Ascending aorta (tissue), 2 donors: ENCODE measurements at regions not wholly inside any gene's neighbourhood (a gene's known extent, or its start where the extent isn't known, plus 50 kb on each side); places are given as distances from the start of the nearest gene placed in this dataset.

ENCODE experiments used
- DNase-seq, 2 donors: peaks; one replicate each; pipeline ENCODE4 v3.0.0-alpha.2; 2019; ENCODE audit warnings: low spot score in 2 of 2
- H3K27ac ChIP-seq, 2 donors: fragments of 200-600 bp; sonication (generic); one replicate each; pipeline ENCODE4 v1.5.1; 2016 to 2017; ENCODE audit warnings: mild to moderate bottlenecking in 1 of 2
- H3K27me3 ChIP-seq: fragments of 200-600 bp; sonication (generic); one replicate; pipeline ENCODE4 v1.5.1; 2017
- H3K36me3 ChIP-seq, 2 donors: fragments of 200-600 bp; sonication (generic); one replicate each; pipeline ENCODE4 v1.5.1; 2016
- H3K4me1 ChIP-seq, 2 donors: fragments of 200-600 bp; sonication (generic); one replicate each; pipeline ENCODE4 v1.5.1; 2016 to 2017; ENCODE audit warnings: mild to moderate bottlenecking in 1 of 2
- H3K4me3 ChIP-seq, 2 donors: fragments of 200-600 bp; sonication (generic); one replicate each; pipeline ENCODE4 v1.5.1; 2016 to 2017; ENCODE audit warnings: mild to moderate bottlenecking in 1 of 2
- H3K9me3 ChIP-seq, 2 donors: fragments of 200-600 bp; sonication (generic); one replicate each; pipeline ENCODE4 v1.5.1; 2016
- CTCF ChIP-seq, 3 experiments: fragments of 200-600 bp in 2 of 3; fragments of 450-650 bp in 1 of 3; sonication (generic) in 2 of 3; IDR thresholded peaks; one replicate each; pipeline ENCODE4 v1.5.1; 2016 to 2019; ENCODE audit warnings: antibody characterized with exemption in 3 of 3, mild to moderate bottlenecking in 1 of 3, moderate library complexity in 1 of 3
- intact Hi-C: fragments of 100-400 bp; cut with DNase I; formaldehyde crosslinking; loops from one replicate; pipeline ENCODE4 v1.15.1; 2023

GRCh38 chrX:69110116-69110530, 55.1 kb downstream of the PJA1 start:
- no peak overlapping the region for H3K27ac ChIP-seq
- H3K36me3 ChIP-seq = no peaks in the 10 kb centered on the region
- no peaks in the 10 kb centered on the region for H3K4me1 ChIP-seq
- intact Hi-C loops = no loop called here
- no peak overlapping the region for H3K4me3 ChIP-seq
- TF ChIP-seq CTCF (IDR thresholded peaks at IDR 0.05) = no peak
- H3K9me3 ChIP-seq = no peaks in the 10 kb centered on the region
- DNase-seq = no peak
- no peaks in the 10 kb centered on the region for H3K27me3 ChIP-seq

GRCh38 chrX:69109706-69110105, 55.5 kb downstream of the PJA1 start:
- H3K36me3 ChIP-seq = no peaks in the 10 kb centered on the region
- DNase-seq = no peak
- H3K4me3 ChIP-seq = no peak overlapping the region
- no peaks in the 10 kb centered on the region for H3K27me3 ChIP-seq
- H3K9me3 ChIP-seq = no peaks in the 10 kb centered on the region
- no peak overlapping the region for H3K27ac ChIP-seq
- no peak for TF ChIP-seq CTCF (IDR thresholded peaks at IDR 0.05)
- H3K4me1 ChIP-seq = no peaks in the 10 kb centered on the region
- intact Hi-C loops = loop anchor here (10.0 kb wide), 1 partner anchor 65 kb away; no protein-coding TSS in a partner anchor

- Histone ChIP-seq H3K27me3 (no peaks in the 10 kb centered on the region), H3K36me3 (no peaks in the 10 kb centered on the region), H3K4me3 (no peak overlapping the region), H3K9me3 (no peaks in the 10 kb centered on the region), H3K4me1 (no peaks in the 10 kb centered on the region), H3K27ac (no peak overlapping the region)
- TF ChIP-seq CTCF (IDR thresholded peaks at IDR 0.05) = no peak
- DNase-seq = no peak
- intact Hi-C loops = loop anchor here (10.0 kb wide), 1 partner anchor 64 kb away; no protein-coding TSS in a partner anchor
These were observed 56.1 kb downstream of the PJA1 start for GRCh38 chrX:69109036-69109663.

- intact Hi-C loops = loop anchor here (10.0 kb wide), 1 partner anchor 63 kb away; no protein-coding TSS in a partner anchor
- Histone ChIP-seq H3K4me3 (no peak overlapping the region), H3K27ac (no peak overlapping the region)
These were observed 57.4 kb downstream of the PJA1 start for GRCh38 chrX:69107747-69108401.

GRCh38 chrX:69107231-69107739, 58.0 kb downstream of the PJA1 start:
- no peaks in the 10 kb centered on the region for H3K27me3 ChIP-seq
- no peak for TF ChIP-seq CTCF (IDR thresholded peaks at IDR 0.05)
- H3K36me3 ChIP-seq = no peaks in the 10 kb centered on the region
- intact Hi-C loops = loop anchor here (10.0 kb wide), 1 partner anchor 62 kb away; no protein-coding TSS in a partner anchor
- no peaks in the 10 kb centered on the region for H3K9me3 ChIP-seq
- no peak overlapping the region for H3K4me3 ChIP-seq
- H3K27ac ChIP-seq = no peak overlapping the region
- no peak for DNase-seq
- H3K4me1 ChIP-seq = no peaks in the 10 kb centered on the region

More at GRCh38 chrX:69107747-69108401, 57.4 kb downstream of the PJA1 start:
- Histone ChIP-seq H3K36me3 (no peaks in the 10 kb centered on the region), H3K4me1 (no peaks in the 10 kb centered on the region), H3K9me3 (no peaks in the 10 kb centered on the region), H3K27me3 (no peaks in the 10 kb centered on the region)
- DNase-seq = no peak
- no peak for TF ChIP-seq CTCF (IDR thresholded peaks at IDR 0.05)
